HG02588 (cell line): ENCODE measurements at regions not wholly inside any gene's neighbourhood (a gene's known extent, or its start where the extent isn't known, plus 50 kb on each side); places are given as distances from the start of the nearest gene placed in this dataset.

Experiments used
- ATAC-seq: cut with Tn5 transposase; IDR thresholded peaks from one replicate; pipeline ENCODE4 v1.9.1; 2021; ENCODE audit warnings: mild to moderate bottlenecking, moderate library complexity; ENCODE audit not compliant: unreplicated experiment

GRCh38 chr13:53800011-53800410 is 771.4 kb downstream of the OLFM4 start:
- no peak for ATAC-seq

- ATAC-seq: no peak
These were observed 778.7 kb downstream of the OLFM4 start for GRCh38 chr13:53807251-53807834.

GRCh38 chr13:53821632-53822031 is 793.0 kb downstream of the OLFM4 start:
- no peak for ATAC-seq

GRCh38 chr13:53822136-53822535 is 793.5 kb downstream of the OLFM4 start:
- no peak for ATAC-seq

- no peak for ATAC-seq
These were observed 810.8 kb downstream of the OLFM4 start for GRCh38 chr13:53839461-53839860.

- no peak for ATAC-seq
These were observed 816.0 kb downstream of the OLFM4 start for GRCh38 chr13:53844473-53845146.

GRCh38 chr13:53847502-53847901 is 818.9 kb downstream of the OLFM4 start:
- no peak for ATAC-seq

- ATAC-seq: no peak
These were observed 819.9 kb downstream of the OLFM4 start for GRCh38 chr13:53848366-53848961.

- ATAC-seq: no peak
These were observed 825.7 kb downstream of the OLFM4 start for GRCh38 chr13:53854321-53854720.

GRCh38 chr13:53856573-53857195 is 828.1 kb downstream of the OLFM4 start:
- no peak for ATAC-seq

GRCh38 chr13:53863520-53863919 is 834.9 kb downstream of the OLFM4 start:
- ATAC-seq: no peak

GRCh38 chr13:53873558-53873957 is 844.9 kb downstream of the OLFM4 start:
- no peak for ATAC-seq

- no peak for ATAC-seq
These were observed 850.2 kb downstream of the OLFM4 start for GRCh38 chr13:53878861-53879260.

- peak; percentile 59 for ATAC-seq
These were observed 857.4 kb downstream of the OLFM4 start for GRCh38 chr13:53885997-53886396.

- no peak for ATAC-seq
These were observed 862.1 kb downstream of the OLFM4 start for GRCh38 chr13:53890696-53891095.

- peak; percentile 47 for ATAC-seq
These were observed 873.0 kb downstream of the OLFM4 start for GRCh38 chr13:53901593-53901992.

GRCh38 chr13:53907891-53908290 is 879.3 kb downstream of the OLFM4 start:
- ATAC-seq: no peak

- no peak for ATAC-seq
These were observed 892.3 kb downstream of the OLFM4 start for GRCh38 chr13:53920916-53921315.

GRCh38 chr13:53921473-53921872 is 892.9 kb downstream of the OLFM4 start:
- ATAC-seq: no peak

GRCh38 chr13:53941588-53942190 is 913.1 kb downstream of the OLFM4 start:
- ATAC-seq: no peak

- ATAC-seq: no peak
These were observed 917.9 kb downstream of the OLFM4 start for GRCh38 chr13:53946500-53946899.

GRCh38 chr13:53953183-53953582 is 924.6 kb downstream of the OLFM4 start:
- no peak for ATAC-seq
